ENCODE measurements at regions not wholly inside any gene's neighbourhood (a gene's known extent, or its start where the extent isn't known, plus 50 kb on each side); places are given as distances from the start of the nearest gene placed in this dataset.

DNA sequence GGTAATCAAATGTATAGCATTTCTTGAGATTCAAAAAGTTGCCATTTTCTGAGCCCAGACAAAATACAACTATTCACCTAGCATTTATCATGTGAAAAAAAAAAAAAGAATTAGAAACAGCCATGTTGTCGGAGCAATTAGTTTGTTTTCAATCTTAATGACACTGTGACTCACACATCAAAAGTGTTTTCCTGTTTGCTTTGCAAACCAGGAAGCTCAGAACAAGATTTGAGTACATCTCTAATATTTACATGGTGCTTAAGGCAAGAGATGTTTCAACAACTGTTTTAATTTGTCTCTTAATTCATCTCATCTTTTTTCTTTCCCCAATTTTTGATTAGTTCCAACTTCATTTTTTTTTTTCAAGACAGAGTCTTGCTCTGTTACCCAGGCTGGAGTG is 62.5 kb upstream of the CAPZB start:
- Histone ChIP-seq H3K79me2 (ENCODE audit: insufficient read depth, low read length) (no peaks in the 10 kb centered on the region), H3K27ac (ENCODE audit: low read length) (no peak overlapping the region), H3K4me2 (ENCODE audit: insufficient read depth, low read length) (no peak overlapping the region), H3K36me3 (ENCODE audit: insufficient read depth, low read length) (no peaks in the 10 kb centered on the region), H3K4me3 (ENCODE audit: low read depth in 1 of 2, low read length in 2 of 2) (no peak overlapping the region), H2AFZ (ENCODE audit: low read depth, low read length) (no peak overlapping the region), H4K20me1 (ENCODE audit: insufficient read depth, low read length) (no peaks in the 10 kb centered on the region), H3K9me3 (ENCODE audit: insufficient read depth, low read length, severe bottlenecking) (peaks cover 12% of the 10 kb centered on the region), H3K4me1 (ENCODE audit: insufficient read depth, low read length) (no peaks in the 10 kb centered on the region), H3K9ac (ENCODE audit: low read depth, low read length) (no peak overlapping the region), H3K27me3 (ENCODE audit: insufficient read depth, low read length, poor library complexity) (no peaks in the 10 kb centered on the region)
- ATAC-seq (ENCODE audit: insufficient read depth, low read depth) (no peak), DNase-seq (no peak)
- no peak for TF ChIP-seq EZH2 (IDR thresholded peaks at IDR 0.05; ENCODE audit: borderline replicate concordance, low read depth, low read length, severe bottlenecking)

DNA sequence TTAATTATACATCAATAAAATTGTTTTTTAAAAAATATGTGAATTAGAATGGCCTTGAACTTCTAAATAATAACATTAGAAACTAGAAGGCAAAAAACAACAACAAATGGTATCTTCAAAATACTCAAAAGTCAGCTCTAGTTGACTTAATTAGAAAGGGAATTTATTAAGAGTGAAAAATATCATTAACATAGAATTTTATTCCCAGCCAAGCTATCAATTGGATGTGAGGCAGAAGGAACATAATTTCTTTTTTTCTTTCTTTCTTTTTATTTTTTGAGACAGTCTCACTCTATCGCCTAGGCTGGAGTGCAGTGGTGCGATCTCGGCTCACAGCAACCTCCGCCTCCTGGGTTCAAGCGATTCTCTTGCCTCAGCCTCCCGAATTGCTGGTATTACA is 51.2 kb upstream of the CAPZB start:
- H3K4me2 ChIP-seq (ENCODE audit: insufficient read depth, low read length) = no peak overlapping the region
- DNase-seq = no peak
- no peak for ATAC-seq (ENCODE audit: insufficient read depth, low read depth)
- no peak overlapping the region for H3K9ac ChIP-seq (ENCODE audit: low read depth, low read length)
- no peaks in the 10 kb centered on the region for H3K79me2 ChIP-seq (ENCODE audit: insufficient read depth, low read length)
- no peak for TF ChIP-seq EZH2 (IDR thresholded peaks at IDR 0.05; ENCODE audit: borderline replicate concordance, low read depth, low read length, severe bottlenecking)
- TF ChIP-seq, protein P1, sequence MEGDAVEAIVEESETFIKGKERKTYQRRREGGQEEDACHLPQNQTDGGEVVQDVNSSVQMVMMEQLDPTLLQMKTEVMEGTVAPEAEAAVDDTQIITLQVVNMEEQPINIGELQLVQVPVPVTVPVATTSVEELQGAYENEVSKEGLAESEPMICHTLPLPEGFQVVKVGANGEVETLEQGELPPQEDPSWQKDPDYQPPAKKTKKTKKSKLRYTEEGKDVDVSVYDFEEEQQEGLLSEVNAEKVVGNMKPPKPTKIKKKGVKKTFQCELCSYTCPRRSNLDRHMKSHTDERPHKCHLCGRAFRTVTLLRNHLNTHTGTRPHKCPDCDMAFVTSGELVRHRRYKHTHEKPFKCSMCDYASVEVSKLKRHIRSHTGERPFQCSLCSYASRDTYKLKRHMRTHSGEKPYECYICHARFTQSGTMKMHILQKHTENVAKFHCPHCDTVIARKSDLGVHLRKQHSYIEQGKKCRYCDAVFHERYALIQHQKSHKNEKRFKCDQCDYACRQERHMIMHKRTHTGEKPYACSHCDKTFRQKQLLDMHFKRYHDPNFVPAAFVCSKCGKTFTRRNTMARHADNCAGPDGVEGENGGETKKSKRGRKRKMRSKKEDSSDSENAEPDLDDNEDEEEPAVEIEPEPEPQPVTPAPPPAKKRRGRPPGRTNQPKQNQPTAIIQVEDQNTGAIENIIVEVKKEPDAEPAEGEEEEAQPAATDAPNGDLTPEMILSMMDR (IDR thresholded peaks at IDR 0.05; ENCODE audit: borderline replicate concordance, extremely low read depth, low read length, poor library complexity, severe bottlenecking) = no peak
- H3K4me1 ChIP-seq (ENCODE audit: insufficient read depth, low read length) = no peaks in the 10 kb centered on the region
- H2AFZ ChIP-seq (ENCODE audit: low read depth, low read length) = no peak overlapping the region
- H3K36me3 ChIP-seq (ENCODE audit: insufficient read depth, low read length) = no peaks in the 10 kb centered on the region
- no peaks in the 10 kb centered on the region for H3K27me3 ChIP-seq (ENCODE audit: insufficient read depth, low read length, poor library complexity)
- H4K20me1 ChIP-seq (ENCODE audit: insufficient read depth, low read length) = no peaks in the 10 kb centered on the region
- no peak overlapping the region for H3K4me3 ChIP-seq (ENCODE audit: low read depth in 1 of 2, low read length in 2 of 2)
- peaks cover 6% of the 10 kb centered on the region for H3K9me3 ChIP-seq (ENCODE audit: insufficient read depth, low read length, severe bottlenecking)
- H3K27ac ChIP-seq (ENCODE audit: low read length) = no peak overlapping the region

DNA sequence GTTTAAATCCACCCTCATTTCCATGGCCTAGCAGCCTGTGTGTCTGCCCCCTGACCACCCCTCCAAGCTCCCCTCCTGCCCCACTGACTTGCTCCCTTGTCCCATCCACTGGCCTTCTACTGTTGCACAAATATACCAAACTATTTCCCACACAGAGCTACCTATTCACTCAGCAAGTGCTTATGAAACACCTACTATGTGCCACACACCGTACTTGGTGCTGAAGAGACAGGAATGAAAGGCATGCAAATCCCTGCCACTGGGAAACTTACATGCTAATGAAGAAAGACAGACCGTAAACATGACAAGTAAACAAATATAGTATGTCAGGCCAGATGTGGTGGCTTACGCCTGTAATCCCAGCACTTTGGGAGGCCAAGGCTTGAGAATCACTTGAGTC is 49.9 kb upstream of the CAPZB start:
- Histone ChIP-seq H3K79me2 (ENCODE audit: insufficient read depth, low read length) (no peaks in the 10 kb centered on the region), H3K4me1 (ENCODE audit: insufficient read depth, low read length) (no peaks in the 10 kb centered on the region), H3K4me2 (ENCODE audit: insufficient read depth, low read length) (no peak overlapping the region), H3K9ac (ENCODE audit: low read depth, low read length) (no peak overlapping the region), H4K20me1 (ENCODE audit: insufficient read depth, low read length) (no peaks in the 10 kb centered on the region), H3K36me3 (ENCODE audit: insufficient read depth, low read length) (no peaks in the 10 kb centered on the region), H3K9me3 (ENCODE audit: insufficient read depth, low read length, severe bottlenecking) (peaks cover 6% of the 10 kb centered on the region), H3K27me3 (ENCODE audit: insufficient read depth, low read length, poor library complexity) (no peaks in the 10 kb centered on the region), H2AFZ (ENCODE audit: low read depth, low read length) (no peak overlapping the region), H3K4me3 (ENCODE audit: low read depth in 1 of 2, low read length in 2 of 2) (no peak overlapping the region), H3K27ac (ENCODE audit: low read length) (no peak overlapping the region)
- DNase-seq (no peak), ATAC-seq (ENCODE audit: insufficient read depth, low read depth) (no peak)
- TF ChIP-seq, protein P1 (IDR thresholded peaks at IDR 0.05; ENCODE audit: borderline replicate concordance, extremely low read depth, low read length, poor library complexity, severe bottlenecking) = no peak
- no peak for TF ChIP-seq EZH2 (IDR thresholded peaks at IDR 0.05; ENCODE audit: borderline replicate concordance, low read depth, low read length, severe bottlenecking)
